ENCODE measurements at regions not wholly inside any gene's neighbourhood (a gene's known extent, or its start where the extent isn't known, plus 50 kb on each side); places are given as distances from the start of the nearest gene placed in this dataset.

DNA sequence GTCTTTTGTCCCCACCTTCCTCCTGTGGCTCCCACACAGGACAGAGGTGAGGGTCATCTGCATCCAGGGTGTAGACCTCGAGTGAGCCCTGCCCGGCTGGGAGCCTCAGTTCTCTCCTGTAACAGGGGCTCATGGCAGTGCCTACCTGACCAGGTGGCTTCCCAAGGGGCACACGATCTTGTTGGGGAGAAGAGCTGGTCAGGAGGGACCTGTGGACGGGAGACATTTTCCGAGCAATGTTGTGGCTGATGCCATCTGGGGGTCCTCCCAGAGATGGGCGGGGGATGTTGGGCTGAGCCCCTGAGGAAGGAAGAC, 51.9 kb downstream of the CEBPB start:
- TF ChIP-seq, protein P1, sequence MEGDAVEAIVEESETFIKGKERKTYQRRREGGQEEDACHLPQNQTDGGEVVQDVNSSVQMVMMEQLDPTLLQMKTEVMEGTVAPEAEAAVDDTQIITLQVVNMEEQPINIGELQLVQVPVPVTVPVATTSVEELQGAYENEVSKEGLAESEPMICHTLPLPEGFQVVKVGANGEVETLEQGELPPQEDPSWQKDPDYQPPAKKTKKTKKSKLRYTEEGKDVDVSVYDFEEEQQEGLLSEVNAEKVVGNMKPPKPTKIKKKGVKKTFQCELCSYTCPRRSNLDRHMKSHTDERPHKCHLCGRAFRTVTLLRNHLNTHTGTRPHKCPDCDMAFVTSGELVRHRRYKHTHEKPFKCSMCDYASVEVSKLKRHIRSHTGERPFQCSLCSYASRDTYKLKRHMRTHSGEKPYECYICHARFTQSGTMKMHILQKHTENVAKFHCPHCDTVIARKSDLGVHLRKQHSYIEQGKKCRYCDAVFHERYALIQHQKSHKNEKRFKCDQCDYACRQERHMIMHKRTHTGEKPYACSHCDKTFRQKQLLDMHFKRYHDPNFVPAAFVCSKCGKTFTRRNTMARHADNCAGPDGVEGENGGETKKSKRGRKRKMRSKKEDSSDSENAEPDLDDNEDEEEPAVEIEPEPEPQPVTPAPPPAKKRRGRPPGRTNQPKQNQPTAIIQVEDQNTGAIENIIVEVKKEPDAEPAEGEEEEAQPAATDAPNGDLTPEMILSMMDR (IDR thresholded peaks at IDR 0.05; ENCODE audit: low read depth, low read length), result no peak
- no peak overlapping the region for H3K4me3 ChIP-seq (ENCODE audit: low read depth, low read length)

GRCh38 chr20:50242863-50243609, 52.4 kb downstream of the CEBPB start:
- TF ChIP-seq, protein P1 (IDR thresholded peaks at IDR 0.05; ENCODE audit: low read depth, low read length), result no peak
- no peak overlapping the region for H3K4me3 ChIP-seq (ENCODE audit: low read depth, low read length)

DNA sequence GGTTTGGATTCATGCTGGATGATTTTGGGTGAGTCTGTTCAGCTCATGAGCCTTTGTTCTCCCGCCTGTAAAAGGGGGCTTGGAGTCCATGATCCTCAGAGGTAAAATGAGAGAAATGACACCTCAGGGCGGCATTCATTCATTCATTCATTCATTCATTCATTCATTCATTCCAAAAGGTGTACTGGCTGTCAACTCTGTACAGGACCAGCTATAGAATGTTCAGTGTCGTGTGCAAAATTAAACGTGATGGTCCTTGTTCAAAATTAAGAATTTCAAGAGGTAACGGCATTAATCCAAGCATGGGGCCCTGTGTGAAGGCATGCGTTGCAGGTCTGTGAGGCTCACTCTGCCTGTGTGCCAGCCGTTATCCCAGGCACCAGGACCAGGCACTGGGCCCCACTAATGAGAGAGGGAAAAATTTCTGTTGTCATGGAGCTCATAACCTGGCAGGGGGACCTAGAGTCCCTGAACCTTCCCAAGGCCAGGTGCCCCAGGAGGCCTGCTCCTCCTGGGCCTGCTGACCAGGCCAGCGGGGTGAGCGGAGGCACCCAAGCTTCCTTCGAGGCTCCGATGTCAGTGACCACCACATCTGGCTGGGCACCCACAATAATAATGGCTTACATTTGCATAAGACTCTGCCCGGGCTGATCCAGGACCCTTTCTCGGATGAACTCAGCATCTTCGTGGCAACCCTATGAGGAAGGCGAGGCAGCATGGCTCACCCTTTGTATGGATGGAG, 53.2 kb downstream of the CEBPB start:
- H3K4me3 ChIP-seq (ENCODE audit: low read depth, low read length), result no peak overlapping the region
- TF ChIP-seq, protein P1 (IDR thresholded peaks at IDR 0.05; ENCODE audit: low read depth, low read length), result no peak

DNA sequence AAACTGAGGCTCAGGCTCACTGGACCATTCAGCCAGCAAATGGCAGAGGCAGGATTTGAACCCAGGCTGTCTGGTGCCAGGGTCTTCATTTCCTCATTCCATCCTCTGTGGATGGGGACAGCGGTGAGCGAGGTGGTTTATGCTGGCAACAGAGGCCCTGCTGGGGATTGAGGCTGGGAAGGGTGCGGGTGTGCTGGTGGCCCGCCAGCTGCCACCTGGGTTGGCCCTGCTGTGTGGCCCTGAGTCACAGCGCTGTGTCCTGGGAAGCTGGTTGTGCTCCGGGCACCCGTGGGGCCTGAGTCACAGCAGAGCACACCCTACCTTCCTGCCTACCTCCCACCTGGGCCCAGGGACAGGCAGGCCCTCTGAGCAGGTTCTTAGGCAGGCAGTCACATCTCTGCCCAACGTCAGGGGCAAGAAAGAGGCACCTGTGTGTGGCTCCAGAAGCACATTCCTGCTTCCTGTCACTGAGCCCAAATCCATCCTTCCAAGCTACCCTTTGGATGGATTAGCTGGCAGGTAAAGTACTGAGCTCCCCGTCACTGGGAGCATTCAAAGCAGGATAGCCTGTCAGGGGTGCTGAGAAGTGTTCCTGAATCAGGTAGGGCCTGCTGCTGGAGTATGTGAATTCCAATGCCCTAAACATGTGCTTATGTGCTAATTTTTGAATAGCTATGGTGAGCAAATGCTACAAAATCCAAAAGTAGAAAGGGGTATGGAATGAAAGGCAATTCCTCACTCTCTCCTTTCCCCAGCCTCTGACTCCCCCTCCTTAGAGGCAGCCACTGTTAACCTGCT, 53.9 kb downstream of the CEBPB start:
- H3K4me3 ChIP-seq (ENCODE audit: low read depth, low read length), result no peak overlapping the region
- TF ChIP-seq, protein P1 (IDR thresholded peaks at IDR 0.05; ENCODE audit: low read depth, low read length), result no peak

GRCh38 chr20:50245498-50246366, 55.1 kb downstream of the CEBPB start:
- H3K4me3 ChIP-seq (ENCODE audit: low read depth, low read length), result no peak overlapping the region
- TF ChIP-seq, protein P1 (IDR thresholded peaks at IDR 0.05; ENCODE audit: low read depth, low read length), result no peak

- no peak overlapping the region for H3K4me3 ChIP-seq (ENCODE audit: low read depth, low read length)
- TF ChIP-seq, protein P1 (IDR thresholded peaks at IDR 0.05; ENCODE audit: low read depth, low read length), result no peak
Measured at GRCh38 chr20:50246367-50247195, 56.0 kb downstream of the CEBPB start.

All from WI38 (cell line).